OCI-LY3 (cell line): ENCODE measurements at regions not wholly inside any gene's neighbourhood (a gene's known extent, or its start where the extent isn't known, plus 50 kb on each side); places are given as distances from the start of the nearest gene placed in this dataset.

Experiments used
- EZH2phosphoT487 ChIP-seq: fragments of 200-600 bp; shearing (Covaris generic); IDR thresholded peaks from 2 replicates; pipeline ENCODE4 v1.6.1; 2018; ENCODE audit warnings: antibody characterized with exemption, mixed run types, low read depth
- TF ChIP-seq, protein P1 (sequence below): fragments of 200-600, 300-600 bp; sonication (generic); IDR thresholded peaks from 2 replicates; pipeline ENCODE4 v1.5.1; 2014; ENCODE audit warnings: antibody characterized with exemption, low read length, low read depth

DNA sequence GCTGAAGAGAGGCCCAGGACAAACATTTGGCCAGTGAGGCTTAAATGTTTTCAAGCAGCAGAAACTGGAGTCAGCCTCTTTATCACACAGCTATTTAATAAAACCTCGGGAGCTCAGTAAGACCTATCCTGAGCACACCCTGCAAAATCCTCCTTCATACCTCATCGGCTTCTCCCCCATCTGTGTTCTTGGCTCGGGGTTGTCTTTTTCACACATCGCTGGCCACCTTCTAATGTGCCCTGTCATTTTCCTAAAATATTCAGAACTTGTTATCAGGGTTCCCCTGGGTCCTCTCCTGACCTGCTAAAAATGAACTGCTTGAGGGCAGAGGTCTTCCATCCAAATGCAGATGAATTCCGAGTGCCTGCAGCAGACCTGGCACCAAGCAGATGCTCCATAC is 310.3 kb upstream of the AKR1E2 start:
- TF ChIP-seq, protein P1, sequence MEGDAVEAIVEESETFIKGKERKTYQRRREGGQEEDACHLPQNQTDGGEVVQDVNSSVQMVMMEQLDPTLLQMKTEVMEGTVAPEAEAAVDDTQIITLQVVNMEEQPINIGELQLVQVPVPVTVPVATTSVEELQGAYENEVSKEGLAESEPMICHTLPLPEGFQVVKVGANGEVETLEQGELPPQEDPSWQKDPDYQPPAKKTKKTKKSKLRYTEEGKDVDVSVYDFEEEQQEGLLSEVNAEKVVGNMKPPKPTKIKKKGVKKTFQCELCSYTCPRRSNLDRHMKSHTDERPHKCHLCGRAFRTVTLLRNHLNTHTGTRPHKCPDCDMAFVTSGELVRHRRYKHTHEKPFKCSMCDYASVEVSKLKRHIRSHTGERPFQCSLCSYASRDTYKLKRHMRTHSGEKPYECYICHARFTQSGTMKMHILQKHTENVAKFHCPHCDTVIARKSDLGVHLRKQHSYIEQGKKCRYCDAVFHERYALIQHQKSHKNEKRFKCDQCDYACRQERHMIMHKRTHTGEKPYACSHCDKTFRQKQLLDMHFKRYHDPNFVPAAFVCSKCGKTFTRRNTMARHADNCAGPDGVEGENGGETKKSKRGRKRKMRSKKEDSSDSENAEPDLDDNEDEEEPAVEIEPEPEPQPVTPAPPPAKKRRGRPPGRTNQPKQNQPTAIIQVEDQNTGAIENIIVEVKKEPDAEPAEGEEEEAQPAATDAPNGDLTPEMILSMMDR: no peak
- no peak for TF ChIP-seq EZH2phosphoT487
